GM13976 (cell line): ENCODE measurements at regions not wholly inside any gene's neighbourhood (a gene's known extent, or its start where the extent isn't known, plus 50 kb on each side); places are given as distances from the start of the nearest gene placed in this dataset.

Source experiments
- DNase-seq: peaks from one replicate; pipeline ENCODE4 v3.0.0; 2012; ENCODE audit warnings: low spot score
- in situ Hi-C: fragments of 300-500 bp; cut with MboI; formaldehyde crosslinking; loops from one replicate; pipeline ENCODE4 v1.12.0; 2022; ENCODE audit warnings: low sequenced_read_pairs, mixed read lengths, inconsistent platforms; ENCODE audit not compliant: unreplicated experiment
- TF ChIP-seq, protein P1 (sequence below): IDR thresholded peaks from 2 replicates; pipeline ENCODE4 v1.5.1; 2012; ENCODE audit warnings: borderline replicate concordance, mild to moderate bottlenecking; ENCODE audit not compliant: insufficient read depth; ENCODE audit errors: extremely low read depth, missing control alignments, control extremely low read depth

DNA sequence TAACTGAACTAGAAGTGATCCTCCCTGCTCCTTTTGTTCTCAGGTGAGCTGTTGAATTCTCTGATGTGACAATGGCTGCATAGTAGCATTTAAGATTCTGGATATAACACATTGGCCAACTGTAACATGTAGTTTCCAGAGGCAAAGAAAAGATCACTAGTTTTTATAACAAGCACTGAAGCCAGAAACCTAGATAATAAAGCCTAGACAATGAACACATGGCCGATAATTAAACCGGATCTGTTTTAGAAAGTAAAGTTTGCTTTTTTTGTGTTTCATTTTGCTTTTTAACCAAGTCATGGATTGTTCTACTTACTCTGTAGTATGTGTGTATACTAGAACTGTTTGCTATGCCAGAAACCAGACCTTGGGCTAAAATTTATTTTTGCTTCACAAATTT lies 225.5 kb upstream of the KLHL1 start:
- DNase-seq, result no peak
- TF ChIP-seq, protein P1, sequence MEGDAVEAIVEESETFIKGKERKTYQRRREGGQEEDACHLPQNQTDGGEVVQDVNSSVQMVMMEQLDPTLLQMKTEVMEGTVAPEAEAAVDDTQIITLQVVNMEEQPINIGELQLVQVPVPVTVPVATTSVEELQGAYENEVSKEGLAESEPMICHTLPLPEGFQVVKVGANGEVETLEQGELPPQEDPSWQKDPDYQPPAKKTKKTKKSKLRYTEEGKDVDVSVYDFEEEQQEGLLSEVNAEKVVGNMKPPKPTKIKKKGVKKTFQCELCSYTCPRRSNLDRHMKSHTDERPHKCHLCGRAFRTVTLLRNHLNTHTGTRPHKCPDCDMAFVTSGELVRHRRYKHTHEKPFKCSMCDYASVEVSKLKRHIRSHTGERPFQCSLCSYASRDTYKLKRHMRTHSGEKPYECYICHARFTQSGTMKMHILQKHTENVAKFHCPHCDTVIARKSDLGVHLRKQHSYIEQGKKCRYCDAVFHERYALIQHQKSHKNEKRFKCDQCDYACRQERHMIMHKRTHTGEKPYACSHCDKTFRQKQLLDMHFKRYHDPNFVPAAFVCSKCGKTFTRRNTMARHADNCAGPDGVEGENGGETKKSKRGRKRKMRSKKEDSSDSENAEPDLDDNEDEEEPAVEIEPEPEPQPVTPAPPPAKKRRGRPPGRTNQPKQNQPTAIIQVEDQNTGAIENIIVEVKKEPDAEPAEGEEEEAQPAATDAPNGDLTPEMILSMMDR, result no peak
- in situ Hi-C loops, result no loop called here

DNA sequence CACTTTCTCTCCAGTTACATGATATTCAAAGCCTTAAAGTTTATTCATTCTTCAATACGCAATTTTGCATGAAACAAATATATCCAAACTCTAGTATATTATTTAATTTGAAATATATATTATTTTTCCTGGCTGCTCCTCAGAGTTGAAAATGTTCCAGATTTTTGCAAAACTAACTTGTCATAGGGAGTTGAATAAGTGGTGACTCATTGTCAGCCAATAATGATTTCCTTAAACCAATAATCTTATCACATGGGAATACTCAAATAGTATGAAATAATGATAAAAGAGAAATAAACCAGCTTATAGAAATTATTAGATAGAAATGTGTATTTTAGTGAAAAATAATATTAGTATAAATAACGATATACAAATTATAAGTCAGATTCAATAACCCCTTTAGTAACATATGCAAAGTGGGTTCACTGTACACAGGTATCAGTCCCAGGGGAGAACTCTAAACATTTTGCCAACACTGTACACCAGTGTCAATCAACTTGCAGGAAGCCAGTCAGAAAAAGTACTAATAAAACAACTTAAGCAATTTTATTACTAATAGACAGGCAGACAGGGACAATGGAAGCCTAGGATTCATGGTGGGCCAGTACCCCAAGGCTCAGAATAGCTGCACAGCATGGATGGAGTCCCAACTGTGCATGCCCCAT lies 222.6 kb upstream of the KLHL1 start:
- in situ Hi-C loops, result no loop called here
- no peak for DNase-seq
- TF ChIP-seq, protein P1, result no peak

DNA sequence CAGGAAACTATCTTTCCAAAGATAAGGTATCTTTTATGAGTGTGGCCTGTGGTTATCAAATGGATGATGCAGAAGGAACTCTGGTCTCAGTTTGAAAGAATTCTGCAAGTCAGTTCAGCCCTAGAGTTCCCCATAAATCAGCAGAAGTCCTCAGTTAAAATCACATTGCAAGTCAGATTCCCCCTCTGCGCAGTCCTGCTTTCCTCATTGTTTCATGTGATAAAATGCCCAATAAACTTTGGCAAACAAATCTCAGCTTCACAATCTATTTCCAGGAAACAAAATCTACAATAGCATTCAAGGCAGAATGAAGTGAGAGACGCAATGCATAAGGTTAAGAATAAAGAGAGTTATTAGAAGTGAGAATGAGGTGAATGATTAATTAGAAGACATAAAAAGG lies 216.3 kb upstream of the KLHL1 start:
- in situ Hi-C loops, result no loop called here
- TF ChIP-seq, protein P1, result no peak
- no peak for DNase-seq

DNA sequence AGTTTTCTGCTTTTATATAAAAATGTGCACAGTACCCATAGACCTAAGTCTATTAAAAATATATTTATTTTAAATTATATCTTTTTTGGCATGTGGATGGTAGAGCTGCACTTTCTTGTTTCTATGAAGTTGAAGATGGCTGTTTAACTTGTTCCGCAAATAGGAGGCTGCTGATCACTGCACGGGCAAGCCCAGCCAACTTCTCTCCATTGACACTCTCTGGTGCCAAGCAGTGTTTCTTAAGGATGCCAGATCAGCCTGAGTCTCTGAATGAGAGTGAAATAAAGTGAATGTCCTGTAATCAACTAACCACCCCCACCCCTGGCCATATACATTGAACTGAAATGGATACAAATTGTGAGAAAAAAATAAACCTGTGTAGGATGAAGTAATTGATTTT lies 202.9 kb upstream of the KLHL1 start:
- DNase-seq, result no peak
- in situ Hi-C loops, result no loop called here
- TF ChIP-seq, protein P1, result no peak

DNA sequence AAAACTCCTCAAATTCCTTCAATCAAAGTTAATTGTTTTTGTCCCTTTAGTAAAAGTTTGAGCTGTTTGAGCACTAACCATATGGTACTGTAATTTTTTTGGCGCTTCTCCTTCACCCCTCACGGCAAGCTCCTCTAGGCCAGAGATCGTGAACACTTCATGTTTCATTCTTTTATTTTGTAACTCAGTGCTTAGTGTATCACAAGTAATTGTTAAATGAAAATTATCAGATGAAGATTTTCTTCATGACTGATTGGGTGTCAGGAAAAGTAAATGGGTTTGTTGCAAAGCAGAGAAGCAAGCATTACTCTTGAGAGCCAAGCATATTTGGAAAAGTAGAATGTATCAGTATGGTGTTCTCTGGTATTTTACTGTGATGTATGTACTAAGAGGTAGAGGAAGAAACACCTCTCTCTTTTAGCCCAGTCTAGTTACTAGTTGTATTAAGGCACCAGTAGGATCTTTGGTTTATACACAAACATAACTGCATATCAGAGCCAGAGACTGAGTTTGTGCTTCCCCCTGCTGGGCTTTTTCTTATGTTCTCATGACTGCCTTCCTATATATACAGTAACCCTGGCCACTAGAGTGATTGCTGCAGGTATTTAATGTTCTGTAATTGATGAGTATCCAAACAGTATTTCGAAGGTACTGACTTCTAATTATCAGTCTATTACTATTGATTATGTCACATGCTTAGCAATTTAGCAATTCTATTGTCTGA lies 202.3 kb upstream of the KLHL1 start:
- TF ChIP-seq, protein P1, result peak; percentile 3
- in situ Hi-C loops, result no loop called here
- peak; percentile 12 for DNase-seq

DNA sequence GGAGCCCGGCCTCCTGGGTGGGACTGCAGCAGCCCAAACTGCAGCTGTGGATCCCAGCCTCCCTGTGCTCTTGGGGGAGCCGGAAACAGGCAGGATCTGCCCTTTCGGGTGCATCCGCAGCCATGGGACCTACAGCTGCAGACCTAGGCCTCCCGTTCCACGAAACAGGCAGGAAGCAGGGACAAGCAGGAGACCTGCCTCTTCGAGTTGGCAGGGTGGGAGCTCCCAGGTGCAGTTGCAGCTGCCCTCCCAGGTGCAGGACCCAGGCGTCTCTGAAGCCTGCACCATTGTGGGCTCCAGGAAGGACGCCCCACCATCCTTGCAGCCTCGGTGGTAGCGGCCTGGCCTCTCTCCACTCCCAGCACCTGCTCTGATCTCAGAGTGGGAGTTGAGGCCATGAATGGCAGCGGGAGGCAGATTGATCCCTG lies 189.0 kb upstream of the KLHL1 start:
- in situ Hi-C loops, result no loop called here
- TF ChIP-seq, protein P1, result no peak
- no peak for DNase-seq
